SK-N-SH (cell line): ENCODE measurements at regions not wholly inside any gene's neighbourhood (a gene's known extent, or its start where the extent isn't known, plus 50 kb on each side); places are given as distances from the start of the nearest gene placed in this dataset.

Experiments
- CTCF ChIA-PET: fragments of 300-600, 350-600 bp; formaldehyde crosslinking; extraction: SDS; loops from one replicate; lab custom pipeline; 2021; lab: Yijun Ruan, JAX
- POLR2A ChIA-PET: fragments of 350-600 bp; sonication (Branson Sonifier 250); formaldehyde crosslinking; extraction: SDS; loops from one replicate; lab custom pipeline; 2020; ENCODE audit warnings: antibody characterized with exemption, inconsistent platforms; lab: Yijun Ruan, JAX
- DNase-seq: peaks from one replicate; pipeline ENCODE4 v3.0.0; 2012
- H2AFZ ChIP-seq: fragments of 200-600 bp; sonication (generic); 2 replicates; pipeline ENCODE4 v1.8.1; 2016; ENCODE audit warnings: antibody characterized with exemption, mild to moderate bottlenecking, low read depth
- H3F3A ChIP-seq: fragments of 200-600 bp; sonication (generic); replicated peaks from 2 replicates; pipeline ENCODE3; 2016; ENCODE audit warnings: antibody characterized with exemption, mild to moderate bottlenecking; ENCODE audit not compliant: insufficient read depth
- H3K27ac ChIP-seq, 2 experiments: fragments of 200-500 bp in 1 of 2; fragments of 200-600 bp in 1 of 2; sonication (Bioruptor generic) in 1 of 2; sonication (generic), shearing (Covaris generic) in 1 of 2; 2 replicates each; pipeline versions ENCODE4 v1.5.1 to v1.6.1; 2014 to 2016; ENCODE audit warnings: low read depth in 2 of 2, inconsistent platforms in 1 of 2, low read length in 1 of 2, mild to moderate bottlenecking in 1 of 2, mixed read lengths in 1 of 2
- H3K27me3 ChIP-seq: fragments of 200-600 bp; sonication (generic), shearing (Covaris generic); 2 replicates; pipeline ENCODE4 v1.6.1; 2016; ENCODE audit warnings: mixed run types; ENCODE audit not compliant: insufficient read depth
- H3K36me3 ChIP-seq, 2 experiments: fragments of 200-500 bp in 1 of 2; fragments of 200-600 bp in 1 of 2; sonication (Bioruptor generic) in 1 of 2; sonication (generic) in 1 of 2; replicated peaks in 1 of 2; 2 replicates each; pipeline versions ENCODE3 to v1.5.1; 2014 to 2016; ENCODE audit warnings: low read length in 1 of 2, mild to moderate bottlenecking in 1 of 2; ENCODE audit not compliant: insufficient read depth in 2 of 2, control insufficient read depth in 1 of 2
- H3K4me1 ChIP-seq, 2 experiments: fragments of 200-500 bp in 1 of 2; fragments of 200-600 bp in 1 of 2; sonication (Bioruptor generic) in 1 of 2; sonication (generic), shearing (Covaris generic) in 1 of 2; 2 replicates each; pipeline versions ENCODE4 v1.5.1 to v1.6.1; 2014 to 2016; ENCODE audit warnings: low read depth in 1 of 2, low read length in 1 of 2, mixed run types in 1 of 2; ENCODE audit not compliant: insufficient read depth in 2 of 2, control insufficient read depth in 1 of 2
- H3K4me2 ChIP-seq: fragments of 200-600 bp; sonication (generic), shearing (Covaris generic); 2 replicates; pipeline ENCODE4 v1.6.1; 2017; ENCODE audit warnings: mixed run types
- H3K4me3 ChIP-seq, 2 experiments: fragments of 200-500 bp in 1 of 2; fragments of 200-600 bp in 1 of 2; sonication (Bioruptor generic) in 1 of 2; sonication (generic), shearing (Covaris generic) in 1 of 2; 2 replicates each; pipeline versions ENCODE4 v1.5.1 to v1.8.1; 2014 to 2016; ENCODE audit warnings: low read depth in 2 of 2, inconsistent platforms in 1 of 2, low read length in 1 of 2, mild to moderate bottlenecking in 1 of 2, mixed read lengths in 1 of 2, moderate library complexity in 1 of 2
- H3K79me2 ChIP-seq: fragments of 200-600 bp; sonication (generic); 2 replicates; pipeline ENCODE4 v1.8.1; 2017; ENCODE audit warnings: mild to moderate bottlenecking; ENCODE audit not compliant: insufficient read depth
- H3K9ac ChIP-seq: fragments of 200-600 bp; sonication (generic); 2 replicates; pipeline ENCODE4 v1.6.1; 2017; ENCODE audit warnings: mixed run types
- H3K9me2 ChIP-seq: fragments of 200-600 bp; sonication (generic); 2 replicates; pipeline ENCODE4 v1.6.1; 2017; ENCODE audit warnings: mixed run types
- H3K9me3 ChIP-seq: fragments of 200-600 bp; sonication (generic); 2 replicates; pipeline ENCODE4 v1.6.1; 2017; ENCODE audit warnings: mixed run types, mild to moderate bottlenecking, moderate library complexity
- H4K20me1 ChIP-seq: fragments of 200-600 bp; sonication (generic); 2 replicates; pipeline ENCODE4 v1.6.1; 2017; ENCODE audit warnings: mild to moderate bottlenecking, mixed run types; ENCODE audit not compliant: insufficient read depth
- ELF1 ChIP-seq: IDR thresholded peaks from 2 replicates; pipeline ENCODE4 v1.4.0; 2012
- EP300 ChIP-seq, 2 experiments: IDR thresholded peaks; 2 replicates each; pipeline versions ENCODE4 v1.4.0 to v1.6.1; 2012; ENCODE audit warnings: borderline replicate concordance in 1 of 2, low read depth in 1 of 2, low read length in 1 of 2
- FOSL2 ChIP-seq: IDR thresholded peaks from 2 replicates; pipeline ENCODE4 v1.4.0; 2012; ENCODE audit warnings: low read depth, mild to moderate bottlenecking, moderate library complexity, borderline replicate concordance
- FOXJ3 ChIP-seq: sonication (generic); formaldehyde crosslinking; IDR thresholded peaks from 2 replicates; pipeline ENCODE4 v1.5.1; 2020; ENCODE audit warnings: mild to moderate bottlenecking, missing genetic modification reagents
- GABPA ChIP-seq: IDR thresholded peaks from 2 replicates; pipeline ENCODE4 v1.4.0; 2012; ENCODE audit warnings: low read depth, mild to moderate bottlenecking
- GATA2 ChIP-seq: sonication (generic); formaldehyde crosslinking; IDR thresholded peaks from 2 replicates; pipeline ENCODE4 v1.5.0; 2020; ENCODE audit warnings: mild to moderate bottlenecking, missing genetic modification reagents
- JUND ChIP-seq: IDR thresholded peaks from 2 replicates; pipeline ENCODE4 v1.4.0; 2012
- MAX ChIP-seq: IDR thresholded peaks from 2 replicates; pipeline ENCODE4 v1.4.0; 2012; ENCODE audit warnings: low read depth
- MEF2A ChIP-seq: IDR thresholded peaks from 2 replicates; pipeline ENCODE4 v1.4.0; 2012; ENCODE audit warnings: low read depth, borderline replicate concordance
- NRF1 ChIP-seq: IDR thresholded peaks from 2 replicates; pipeline ENCODE4 v1.6.1; 2012; ENCODE audit warnings: low read depth, mild to moderate bottlenecking, low read length
- PBX3 ChIP-seq: IDR thresholded peaks from 2 replicates; pipeline ENCODE4; 2012
- POLR2AphosphoS5 ChIP-seq: IDR thresholded peaks from 2 replicates; pipeline ENCODE4 v1.6.1; 2012; ENCODE audit warnings: low read depth, low read length
- RAD21 ChIP-seq: IDR thresholded peaks from 2 replicates; pipeline ENCODE4 v1.6.1; 2012; ENCODE audit warnings: mild to moderate bottlenecking, low read length
- RCOR1 ChIP-seq: fragments of 150-350 bp; IDR thresholded peaks from 2 replicates; pipeline ENCODE4 v1.6.1; 2017; ENCODE audit warnings: antibody characterized with exemption, low read length
- RFX5 ChIP-seq: IDR thresholded peaks from 2 replicates; pipeline ENCODE4 v1.6.1; 2012; ENCODE audit warnings: mild to moderate bottlenecking, improper control_type of control experiment, low read length
- RXRA ChIP-seq: IDR thresholded peaks from 2 replicates; pipeline ENCODE4 v1.4.0; 2012; ENCODE audit warnings: low read depth, mild to moderate bottlenecking, borderline replicate concordance
- SIN3A ChIP-seq: IDR thresholded peaks from 2 replicates; pipeline ENCODE4 v1.6.1; 2012; ENCODE audit warnings: low read depth, mild to moderate bottlenecking, low read length, moderate library complexity, borderline replicate concordance
- SMC3 ChIP-seq: IDR thresholded peaks from 2 replicates; pipeline ENCODE4 v1.6.1; 2012; ENCODE audit warnings: low read depth, low read length, improper control_type of control experiment
- TAF1 ChIP-seq: IDR thresholded peaks from 2 replicates; pipeline ENCODE4 v1.6.1; 2012; ENCODE audit warnings: low read depth, mild to moderate bottlenecking, low read length, moderate library complexity, borderline replicate concordance
- TCF12 ChIP-seq: IDR thresholded peaks from 2 replicates; pipeline ENCODE4 v1.4.0; 2012
- TEAD4 ChIP-seq: IDR thresholded peaks from 2 replicates; pipeline ENCODE4 v1.4.0; 2012; ENCODE audit warnings: mild to moderate bottlenecking, borderline replicate concordance; ENCODE audit not compliant: insufficient read depth
- USF1 ChIP-seq: IDR thresholded peaks from 2 replicates; pipeline ENCODE4 v1.4.0; 2012; ENCODE audit warnings: low read depth, borderline replicate concordance
- USF2 ChIP-seq: fragments of 150-350 bp; IDR thresholded peaks from 2 replicates; pipeline ENCODE4 v1.6.1; 2017; ENCODE audit warnings: antibody characterized with exemption, low read length, low read depth, borderline replicate concordance
- YY1 ChIP-seq: IDR thresholded peaks from 2 replicates; pipeline ENCODE4 v1.4.0; 2012; ENCODE audit warnings: low read depth, mild to moderate bottlenecking
- ZBTB33 ChIP-seq: IDR thresholded peaks from 2 replicates; pipeline ENCODE4 v1.4.0; 2012; ENCODE audit warnings: low read depth, borderline replicate concordance
- WGBS: methylation state at CpG from one replicate; pipeline ENCODE4 v1.1.6; 2017; ENCODE audit warnings: low lambda C conversion rate; 5-methylcytosine and 5-hydroxymethylcytosine counted together

- POLR2A ChIA-PET, result no interaction called here
- DNase-seq, result no peak
These were observed 269.3 kb downstream of the TTC32 start for GRCh38 chr2:19632403-19632991.

GRCh38 chr2:19631871-19632270 lies 269.9 kb downstream of the TTC32 start:
- no peaks in the 10 kb centered on the region for H3K36me3 ChIP-seq
- H3K4me3 ChIP-seq, result no peak overlapping the region
- no peak overlapping the region; the same call in 1 of the 2 replicates for H2AFZ ChIP-seq
- H3K79me2 ChIP-seq, result no peaks in the 10 kb centered on the region
- H3K27me3 ChIP-seq, result peaks cover 38% of the 10 kb centered on the region; the same call in 1 of the 2 replicates
- H3K9me3 ChIP-seq, result no peaks in the 10 kb centered on the region
- TF ChIP-seq USF1 (no peak), FOSL2 (no peak), NRF1 (no peak), RCOR1 (no peak), RXRA (no peak), YY1 (no peak), SMC3 (no peak), MAX (no peak), EP300 (IDR thresholded peaks at IDR 0.05; ENCODE audit: borderline replicate concordance in 1 of 2, low read depth in 1 of 2, low read length in 1 of 2) (no peak), ZBTB33 (no peak), RFX5 (no peak)
- ChIA-PET CTCF (no interaction called here), POLR2A (no interaction called here)
- H3K9ac ChIP-seq, result no peak overlapping the region
- no peaks in the 10 kb centered on the region for H3K9me2 ChIP-seq
- no peak overlapping the region for H3K4me2 ChIP-seq
- DNase-seq, result no peak
- WGBS, result 13% methylated on average over 1 of the region's 1 CpG
- H3K27ac ChIP-seq, result no peak overlapping the region
- H4K20me1 ChIP-seq, result no peaks in the 10 kb centered on the region
- H3K4me1 ChIP-seq, result no peaks in the 10 kb centered on the region
- H3F3A ChIP-seq, result no peaks in the 10 kb centered on the region

More at GRCh38 chr2:19632403-19632991, 269.3 kb downstream of the TTC32 start:
- Histone ChIP-seq H3K36me3 (no peaks in the 10 kb centered on the region), H3K4me3 (no peak overlapping the region), H2AFZ (no peak overlapping the region), H3K9me3 (no peaks in the 10 kb centered on the region), H4K20me1 (no peaks in the 10 kb centered on the region), H3K27ac (no peak overlapping the region), H3F3A (no peaks in the 10 kb centered on the region), H3K27me3 (peaks cover 39% of the 10 kb centered on the region; the same call in 1 of the 2 replicates), H3K4me1 (no peaks in the 10 kb centered on the region), H3K4me2 (no peak overlapping the region), H3K79me2 (no peaks in the 10 kb centered on the region), H3K9ac (no peak overlapping the region), H3K9me2 (no peaks in the 10 kb centered on the region)
- TF ChIP-seq MEF2A (no peak), GATA2 (CRISPR knock-in tag) (no peak), RFX5 (no peak), ELF1 (no peak), SIN3A (no peak), RAD21 (no peak), POLR2AphosphoS5 (no peak), MAX (no peak), TCF12 (no peak), YY1 (no peak), USF2 (no peak), FOXJ3 (CRISPR knock-in tag) (no peak), TEAD4 (no peak), GABPA (no peak), RCOR1 (no peak), TAF1 (no peak), JUND (no peak), FOSL2 (no peak), PBX3 (no peak), EP300 (IDR thresholded peaks at IDR 0.05; ENCODE audit: borderline replicate concordance in 1 of 2, low read depth in 1 of 2, low read length in 1 of 2) (no peak)
- CTCF ChIA-PET, result no interaction called here
- WGBS, result 21% methylated on average over 5 of the region's 5 CpGs
